ENCODE measurements at regions not wholly inside any gene's neighbourhood (a gene's known extent, or its start where the extent isn't known, plus 50 kb on each side); places are given as distances from the start of the nearest gene placed in this dataset.

GRCh38 chr12:91662021-91662420 lies 479.4 kb upstream of the DCN start:
- no peak overlapping the region for H3K4me3 ChIP-seq
- H3K9me3 ChIP-seq = no peaks in the 10 kb centered on the region
- 86% methylated on average over 1 of the region's 1 CpG; no CpG with 5 or more reads in 1 of the 2 donors for WGBS, 2 donors (ENCODE audit: low coverage in 1 of 2)
- H3K27me3 ChIP-seq = no peaks in the 10 kb centered on the region
- no peak for ATAC-seq
- H3K4me1 ChIP-seq = no peaks in the 10 kb centered on the region
- TF ChIP-seq CTCF (IDR thresholded peaks at IDR 0.05) (no peak), POLR2A (IDR thresholded peaks at IDR 0.05) (no peak), POLR2AphosphoS5 (IDR thresholded peaks at IDR 0.05) (no peak), EP300 (IDR thresholded peaks at IDR 0.05) (no peak)
- H3K27ac ChIP-seq = no peak overlapping the region
- no peaks in the 10 kb centered on the region for H3K36me3 ChIP-seq

- H3K4me1 ChIP-seq = no peaks in the 10 kb centered on the region
- no peaks in the 10 kb centered on the region for H3K36me3 ChIP-seq
- 52 to 66% methylated on average over 3 of the region's 3 CpGs for WGBS, 2 donors (ENCODE audit: low coverage in 1 of 2)
- no peaks in the 10 kb centered on the region for H3K9me3 ChIP-seq
- H3K27ac ChIP-seq = no peak overlapping the region
- H3K27me3 ChIP-seq = no peaks in the 10 kb centered on the region
- no peak for ATAC-seq
- no peak for TF ChIP-seq CTCF (IDR thresholded peaks at IDR 0.05)
- TF ChIP-seq EP300 (IDR thresholded peaks at IDR 0.05) = no peak
- TF ChIP-seq POLR2A (IDR thresholded peaks at IDR 0.05) = no peak
- TF ChIP-seq POLR2AphosphoS5 (IDR thresholded peaks at IDR 0.05) = no peak
- H3K4me3 ChIP-seq = no peak overlapping the region
Measured at GRCh38 chr12:91657032-91657431, 474.4 kb upstream of the DCN start.

- Histone ChIP-seq H3K27ac (no peak overlapping the region), H3K9me3 (no peaks in the 10 kb centered on the region), H3K36me3 (no peaks in the 10 kb centered on the region), H3K4me1 (no peaks in the 10 kb centered on the region), H3K27me3 (no peaks in the 10 kb centered on the region), H3K4me3 (no peak overlapping the region)
- TF ChIP-seq POLR2AphosphoS5 (IDR thresholded peaks at IDR 0.05) = no peak
- no peak for TF ChIP-seq POLR2A (IDR thresholded peaks at IDR 0.05)
- ATAC-seq = no peak
- 92 to 93% methylated on average over 3 of the region's 3 CpGs for WGBS, 2 donors (ENCODE audit: low coverage in 1 of 2)
Measured at GRCh38 chr12:91655966-91656365, 473.3 kb upstream of the DCN start.

- TF ChIP-seq POLR2A (IDR thresholded peaks at IDR 0.05) (no peak), CTCF (IDR thresholded peaks at IDR 0.05) (no peak), POLR2AphosphoS5 (IDR thresholded peaks at IDR 0.05) (no peak), EP300 (IDR thresholded peaks at IDR 0.05) (no peak)
- no peaks in the 10 kb centered on the region for H3K4me1 ChIP-seq
- WGBS, 2 donors (ENCODE audit: low coverage in 1 of 2) = 93 to 100% methylated on average over 2 to 3 of the region's 3 CpGs
- no peaks in the 10 kb centered on the region for H3K9me3 ChIP-seq
- H3K36me3 ChIP-seq = no peaks in the 10 kb centered on the region
- no peak for ATAC-seq
- no peak overlapping the region for H3K27ac ChIP-seq
- no peak overlapping the region for H3K4me3 ChIP-seq
- H3K27me3 ChIP-seq = no peaks in the 10 kb centered on the region
Measured at GRCh38 chr12:91654087-91654486, 471.5 kb upstream of the DCN start.

- no peaks in the 10 kb centered on the region for H3K4me1 ChIP-seq
- H3K27ac ChIP-seq = no peak overlapping the region
- ATAC-seq = no peak
- H3K9me3 ChIP-seq = no peaks in the 10 kb centered on the region
- H3K36me3 ChIP-seq = no peaks in the 10 kb centered on the region
- no peak for TF ChIP-seq EP300 (IDR thresholded peaks at IDR 0.05)
- TF ChIP-seq POLR2AphosphoS5 (IDR thresholded peaks at IDR 0.05) = no peak
- TF ChIP-seq CTCF (IDR thresholded peaks at IDR 0.05) = no peak
- TF ChIP-seq POLR2A (IDR thresholded peaks at IDR 0.05) = no peak
- H3K27me3 ChIP-seq = no peaks in the 10 kb centered on the region
- H3K4me3 ChIP-seq = no peak overlapping the region
Measured at GRCh38 chr12:91651728-91652127, 469.1 kb upstream of the DCN start.
